Gastroesophageal sphincter (tissue), 4 donors: ENCODE measurements at regions not wholly inside any gene's neighbourhood (a gene's known extent, or its start where the extent isn't known, plus 50 kb on each side); places are given as distances from the start of the nearest gene placed in this dataset.
"Not testable (repeated sequence)": the region's sequence is repeated elsewhere in the genome, so short reads cannot be mapped to it uniquely, and the experiment has no call there.

Source experiments
- ATAC-seq: fragments of 150-250 bp; one replicate; pipeline ENCODE4 v1.9.1; 2016; ENCODE audit warnings: mild to moderate bottlenecking, moderate library complexity
- H3K27ac ChIP-seq, 4 donors: fragments of 200-600 bp; sonication (generic) in 3 of 4; 1 replicate in 3 of 4; 2 replicates in 1 of 4; pipeline ENCODE4 v1.5.1; 2016 to 2019
- H3K27me3 ChIP-seq: fragments of 200-600 bp; sonication (generic); one replicate; pipeline ENCODE4 v1.5.1; 2019
- H3K36me3 ChIP-seq, 2 donors: fragments of 200-600 bp; sonication (generic); one replicate each; pipeline ENCODE4 v1.5.1; 2019; ENCODE audit warnings: control low read depth in 1 of 2
- H3K4me1 ChIP-seq, 3 donors: fragments of 200-600 bp; sonication (generic); 1 replicate in 2 of 3; 2 replicates in 1 of 3; pipeline ENCODE4 v1.5.1; 2016 to 2019; ENCODE audit warnings: control low read depth in 2 of 3
- H3K4me3 ChIP-seq, 2 donors: fragments of 200-600 bp; sonication (generic); one replicate each; pipeline ENCODE4 v1.5.1; 2019; ENCODE audit warnings: mild to moderate bottlenecking in 1 of 2, moderate library complexity in 1 of 2
- H3K9me3 ChIP-seq, 3 donors: fragments of 200-600 bp; sonication (generic); one replicate each; pipeline ENCODE4 v1.5.1; 2017 to 2019; ENCODE audit warnings: control low read depth in 2 of 3
- CTCF ChIP-seq, 4 experiments: fragments of 200-600 bp in 2 of 4; fragments of 450-650 bp in 2 of 4; sonication (generic) in 1 of 4; IDR thresholded peaks; one replicate each; pipeline ENCODE4 v1.5.1; 2017 to 2019; ENCODE audit warnings: antibody characterized with exemption in 4 of 4, mild to moderate bottlenecking in 2 of 4, moderate library complexity in 2 of 4
- WGBS, 2 donors: methylation state at CpG; one replicate each; pipeline ENCODE4 v1.1.5; 2018; ENCODE audit warnings: low coverage in 1 of 2; 5-methylcytosine and 5-hydroxymethylcytosine counted together

- not testable (repeated sequence) for H3K27ac ChIP-seq, H3K4me3 ChIP-seq, H3K27me3 ChIP-seq, H3K9me3 ChIP-seq, H3K4me1 ChIP-seq, ATAC-seq
- H3K36me3 ChIP-seq = peaks cover 0 to 41% of the 10 kb centered on the region in 2 donors
- WGBS, 2 donors = 92 to 94% methylated on average over 10 of the region's 10 CpGs
Observed at GRCh38 chr5:34180225-34180624, 137.2 kb upstream of the C1QTNF3 start.

- H3K4me1 ChIP-seq, H3K27ac ChIP-seq, H3K9me3 ChIP-seq, H3K4me3 ChIP-seq, ATAC-seq, H3K27me3 ChIP-seq: not testable (repeated sequence)
- WGBS, 2 donors = 78 to 91% methylated on average over 3 to 9 of the region's 14 CpGs
- peaks cover 0 to 33% of the 10 kb centered on the region in 2 donors for H3K36me3 ChIP-seq
Observed at GRCh38 chr5:34180940-34181614, 138.1 kb upstream of the C1QTNF3 start.

GRCh38 chr5:34185005-34185404 lies 142.0 kb upstream of the C1QTNF3 start:
- ATAC-seq, H3K4me1 ChIP-seq, H3K27ac ChIP-seq, H3K9me3 ChIP-seq, H3K27me3 ChIP-seq, H3K4me3 ChIP-seq: not testable (repeated sequence)
- peaks cover 0 to 31% of the 10 kb centered on the region in 2 donors for H3K36me3 ChIP-seq
- WGBS, 2 donors = 98% methylated on average over 6 of the region's 6 CpGs

- not testable (repeated sequence) for H3K27ac ChIP-seq, ATAC-seq, H3K4me3 ChIP-seq, H3K27me3 ChIP-seq, H3K4me1 ChIP-seq, H3K9me3 ChIP-seq
- H3K36me3 ChIP-seq = peaks cover 0 to 33% of the 10 kb centered on the region in 2 donors
- 83 to 92% methylated on average over 2 of the region's 2 CpGs for WGBS, 2 donors
Observed at GRCh38 chr5:34185572-34185971, 142.6 kb upstream of the C1QTNF3 start.

- not testable (repeated sequence) for H3K9me3 ChIP-seq, ATAC-seq, H3K4me1 ChIP-seq, H3K4me3 ChIP-seq, H3K27ac ChIP-seq, H3K27me3 ChIP-seq
- peaks cover 0 to 32% of the 10 kb centered on the region in 2 donors for H3K36me3 ChIP-seq
- 87 to 95% methylated on average over 2 of the region's 2 CpGs for WGBS, 2 donors
Observed at GRCh38 chr5:34186108-34186507, 143.1 kb upstream of the C1QTNF3 start.

GRCh38 chr5:34186865-34187264 lies 143.9 kb upstream of the C1QTNF3 start:
- not testable (repeated sequence) for ATAC-seq, H3K4me3 ChIP-seq, H3K27ac ChIP-seq, H3K9me3 ChIP-seq, H3K27me3 ChIP-seq, H3K4me1 ChIP-seq
- peaks cover 0 to 32% of the 10 kb centered on the region in 2 donors for H3K36me3 ChIP-seq
- WGBS, 2 donors = 91 to 94% methylated on average over 2 of the region's 2 CpGs

GRCh38 chr5:34187441-34187840 lies 144.4 kb upstream of the C1QTNF3 start:
- ATAC-seq, H3K27me3 ChIP-seq, H3K27ac ChIP-seq, H3K9me3 ChIP-seq, H3K4me1 ChIP-seq, H3K4me3 ChIP-seq: not testable (repeated sequence)
- 96 to 100% methylated on average over 3 to 4 of the region's 4 CpGs for WGBS, 2 donors
- peaks cover 0 to 34% of the 10 kb centered on the region in 2 donors for H3K36me3 ChIP-seq

- not testable (repeated sequence) for H3K27ac ChIP-seq, H3K4me3 ChIP-seq, H3K9me3 ChIP-seq, H3K4me1 ChIP-seq, H3K27me3 ChIP-seq, ATAC-seq
- peak in 1 of 4 experiments; percentile 54 for TF ChIP-seq CTCF (IDR thresholded peaks at IDR 0.05)
- H3K36me3 ChIP-seq = peaks cover 0 to 37% of the 10 kb centered on the region in 2 donors
- 93 to 94% methylated on average over 5 to 7 of the region's 11 CpGs for WGBS, 2 donors
Observed at GRCh38 chr5:34188001-34188822, 145.2 kb upstream of the C1QTNF3 start.

GRCh38 chr5:34189246-34189645 lies 146.2 kb upstream of the C1QTNF3 start:
- not testable (repeated sequence) for H3K27me3 ChIP-seq
- 96 to 97% methylated on average over 12 to 13 of the region's 21 CpGs for WGBS, 2 donors

GRCh38 chr5:34189752-34190411 lies 146.9 kb upstream of the C1QTNF3 start:
- not testable (repeated sequence) for H3K4me3 ChIP-seq, H3K27me3 ChIP-seq, H3K27ac ChIP-seq, H3K9me3 ChIP-seq, ATAC-seq, H3K4me1 ChIP-seq
- 97 to 100% methylated on average over 12 to 14 of the region's 16 CpGs for WGBS, 2 donors
- peaks cover 0 to 42% of the 10 kb centered on the region in 2 donors for H3K36me3 ChIP-seq

More at GRCh38 chr5:34189246-34189645, 146.2 kb upstream of the C1QTNF3 start:
- H3K36me3 ChIP-seq = peaks cover 0 to 42% of the 10 kb centered on the region in 2 donors
- H3K4me3 ChIP-seq, H3K27ac ChIP-seq, H3K9me3 ChIP-seq, ATAC-seq, H3K4me1 ChIP-seq: not testable (repeated sequence)

- H3K27me3 ChIP-seq, H3K4me3 ChIP-seq, H3K27ac ChIP-seq, H3K4me1 ChIP-seq, ATAC-seq, H3K9me3 ChIP-seq: not testable (repeated sequence)
- H3K36me3 ChIP-seq = peaks cover 0 to 42% of the 10 kb centered on the region in 2 donors
- WGBS, 2 donors = 93 to 94% methylated on average over 10 to 11 of the region's 16 CpGs
Observed at GRCh38 chr5:34190466-34190865, 147.5 kb upstream of the C1QTNF3 start.

GRCh38 chr5:34191279-34191744 lies 148.3 kb upstream of the C1QTNF3 start:
- not testable (repeated sequence) for H3K4me3 ChIP-seq, ATAC-seq, H3K27ac ChIP-seq, H3K27me3 ChIP-seq, H3K4me1 ChIP-seq, H3K9me3 ChIP-seq
- 86 to 91% methylated on average over 15 to 17 of the region's 17 CpGs for WGBS, 2 donors
- peaks cover 0 to 45% of the 10 kb centered on the region in 2 donors for H3K36me3 ChIP-seq
